ENCODE measurements at regions not wholly inside any gene's neighbourhood (a gene's known extent, or its start where the extent isn't known, plus 50 kb on each side); places are given as distances from the start of the nearest gene placed in this dataset.

DNA sequence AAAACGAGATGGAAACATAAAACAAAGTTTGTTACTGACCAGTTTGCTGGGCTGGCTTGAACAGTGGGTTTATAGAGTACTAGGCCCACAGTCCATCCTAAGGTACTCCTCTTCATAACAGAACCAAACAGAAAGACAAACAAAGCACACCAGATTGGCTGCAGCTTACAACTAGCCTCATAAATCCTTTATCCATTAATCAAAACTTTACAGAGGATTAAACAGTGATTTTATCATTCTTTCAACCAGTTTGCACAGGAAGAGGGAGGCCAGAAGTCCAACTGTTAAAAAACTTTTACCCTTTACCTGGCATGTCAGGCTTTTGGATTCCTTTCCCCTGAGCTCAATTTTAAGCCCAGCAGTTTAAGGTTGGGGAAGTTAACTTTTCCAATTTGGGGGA lies 1467.6 kb downstream of the MAT2B start:
- TF ChIP-seq, protein P1, sequence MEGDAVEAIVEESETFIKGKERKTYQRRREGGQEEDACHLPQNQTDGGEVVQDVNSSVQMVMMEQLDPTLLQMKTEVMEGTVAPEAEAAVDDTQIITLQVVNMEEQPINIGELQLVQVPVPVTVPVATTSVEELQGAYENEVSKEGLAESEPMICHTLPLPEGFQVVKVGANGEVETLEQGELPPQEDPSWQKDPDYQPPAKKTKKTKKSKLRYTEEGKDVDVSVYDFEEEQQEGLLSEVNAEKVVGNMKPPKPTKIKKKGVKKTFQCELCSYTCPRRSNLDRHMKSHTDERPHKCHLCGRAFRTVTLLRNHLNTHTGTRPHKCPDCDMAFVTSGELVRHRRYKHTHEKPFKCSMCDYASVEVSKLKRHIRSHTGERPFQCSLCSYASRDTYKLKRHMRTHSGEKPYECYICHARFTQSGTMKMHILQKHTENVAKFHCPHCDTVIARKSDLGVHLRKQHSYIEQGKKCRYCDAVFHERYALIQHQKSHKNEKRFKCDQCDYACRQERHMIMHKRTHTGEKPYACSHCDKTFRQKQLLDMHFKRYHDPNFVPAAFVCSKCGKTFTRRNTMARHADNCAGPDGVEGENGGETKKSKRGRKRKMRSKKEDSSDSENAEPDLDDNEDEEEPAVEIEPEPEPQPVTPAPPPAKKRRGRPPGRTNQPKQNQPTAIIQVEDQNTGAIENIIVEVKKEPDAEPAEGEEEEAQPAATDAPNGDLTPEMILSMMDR (IDR thresholded peaks at IDR 0.05), result no peak

DNA sequence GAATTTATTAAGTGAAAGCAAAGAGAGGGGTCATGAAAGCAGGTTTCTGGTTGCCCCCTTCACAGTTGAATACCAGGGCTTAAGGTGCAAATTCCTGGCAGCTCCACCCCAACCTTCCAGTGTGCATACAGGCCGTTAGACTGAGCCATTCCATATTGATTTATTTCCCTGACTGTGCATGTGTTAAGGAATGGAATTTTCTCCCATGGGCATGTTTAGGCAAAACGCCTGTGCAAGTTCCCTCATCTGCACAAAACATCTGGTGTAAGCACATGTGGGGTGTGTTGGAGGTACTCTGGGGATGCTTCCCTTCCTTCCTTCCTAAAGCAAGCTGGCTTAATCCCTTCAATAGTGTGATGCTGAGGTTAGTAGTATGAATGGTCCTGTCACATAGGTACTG lies 1470.6 kb downstream of the MAT2B start:
- TF ChIP-seq, protein P1 (IDR thresholded peaks at IDR 0.05), result no peak

DNA sequence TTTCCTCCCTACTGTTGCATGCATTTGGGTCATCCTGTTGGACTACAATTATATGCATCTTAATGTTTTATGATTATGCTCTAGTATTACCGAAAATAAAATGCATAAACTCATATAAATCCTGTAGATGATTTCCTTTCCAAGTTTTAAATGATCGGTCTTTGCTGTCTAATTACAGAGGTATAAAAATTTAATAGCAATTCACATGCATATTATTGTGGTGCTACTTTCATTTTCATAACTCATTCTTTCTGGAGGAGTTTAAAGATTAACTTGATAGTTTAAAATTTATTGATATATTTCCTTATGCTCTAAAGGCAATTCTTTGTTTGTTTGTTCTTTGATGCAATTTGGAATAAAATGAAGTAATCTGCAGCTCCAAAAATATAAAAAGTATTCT lies 1475.1 kb downstream of the MAT2B start:
- TF ChIP-seq, protein P1 (IDR thresholded peaks at IDR 0.05), result no peak

DNA sequence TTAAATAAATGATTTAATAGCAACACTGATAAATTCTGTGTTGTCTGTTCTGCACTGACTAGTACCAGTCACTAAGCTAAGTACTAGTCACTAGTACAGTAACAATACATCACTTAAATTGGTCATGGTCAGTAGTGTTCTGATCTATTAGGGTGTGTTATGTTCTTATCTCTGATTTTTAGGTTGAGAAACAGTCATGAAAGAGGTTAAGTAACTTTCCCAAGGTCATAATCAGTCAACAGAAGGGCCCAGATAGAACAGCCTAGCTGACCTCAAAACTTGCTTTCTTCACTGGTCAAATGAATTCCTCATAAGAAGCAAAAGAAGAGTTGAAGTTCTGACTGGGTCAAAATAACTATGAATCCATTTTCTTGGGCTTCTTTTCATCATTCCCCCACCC lies 1492.7 kb downstream of the MAT2B start:
- TF ChIP-seq, protein P1 (IDR thresholded peaks at IDR 0.05), result no peak

DNA sequence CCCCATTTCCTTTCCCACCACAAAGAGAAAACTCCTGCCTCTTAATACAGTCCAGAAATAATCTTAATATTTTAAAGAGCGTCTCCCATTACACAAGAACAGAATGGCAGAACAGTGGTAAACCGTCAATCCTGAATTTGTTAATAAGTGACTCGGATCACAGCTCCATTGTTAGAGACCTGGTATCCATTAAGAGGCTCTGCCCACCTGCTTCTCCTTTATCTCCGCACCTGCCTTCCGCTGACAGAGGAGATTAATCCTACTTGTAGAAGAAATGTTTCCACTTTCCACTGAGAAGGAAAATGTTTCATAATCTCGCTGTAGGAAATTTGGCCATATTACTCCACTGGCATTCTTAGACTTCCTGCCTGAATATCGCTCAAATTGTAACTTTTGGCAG lies 1493.2 kb downstream of the MAT2B start:
- TF ChIP-seq, protein P1 (IDR thresholded peaks at IDR 0.05), result no peak

DNA sequence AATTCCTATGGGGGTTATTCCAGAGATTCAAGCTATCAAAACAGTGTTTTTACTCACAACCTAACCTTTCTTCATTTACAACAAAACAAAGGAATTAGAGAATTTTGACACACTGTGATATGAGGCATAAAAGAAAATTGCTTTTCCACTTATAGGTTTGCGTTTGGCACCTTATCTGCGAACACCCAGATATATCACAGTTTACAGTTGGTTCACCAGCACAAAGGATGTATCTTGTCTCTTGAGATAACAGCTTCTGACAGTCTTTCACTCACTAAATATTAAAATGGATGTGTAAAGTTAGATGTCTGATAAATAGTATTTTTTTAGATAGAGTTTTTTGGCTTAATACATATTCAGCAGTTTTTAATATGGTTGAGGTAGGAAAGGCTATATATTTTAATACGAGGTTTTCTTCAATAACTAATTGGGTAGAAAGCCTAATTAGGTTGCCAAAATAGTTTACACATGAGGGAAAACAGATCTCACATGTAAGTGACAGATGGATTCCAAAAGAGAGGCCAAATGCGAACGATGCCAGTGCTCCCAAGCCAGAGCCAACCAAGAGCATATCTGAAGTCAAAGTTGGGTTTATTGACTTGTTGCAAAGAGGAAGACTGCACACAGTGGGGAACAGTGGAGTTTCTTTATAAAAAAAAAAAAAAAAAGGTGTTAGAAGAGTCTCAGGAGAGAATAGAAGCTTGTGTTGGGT lies 1495.2 kb downstream of the MAT2B start:
- TF ChIP-seq, protein P1 (IDR thresholded peaks at IDR 0.05), result no peak

DNA sequence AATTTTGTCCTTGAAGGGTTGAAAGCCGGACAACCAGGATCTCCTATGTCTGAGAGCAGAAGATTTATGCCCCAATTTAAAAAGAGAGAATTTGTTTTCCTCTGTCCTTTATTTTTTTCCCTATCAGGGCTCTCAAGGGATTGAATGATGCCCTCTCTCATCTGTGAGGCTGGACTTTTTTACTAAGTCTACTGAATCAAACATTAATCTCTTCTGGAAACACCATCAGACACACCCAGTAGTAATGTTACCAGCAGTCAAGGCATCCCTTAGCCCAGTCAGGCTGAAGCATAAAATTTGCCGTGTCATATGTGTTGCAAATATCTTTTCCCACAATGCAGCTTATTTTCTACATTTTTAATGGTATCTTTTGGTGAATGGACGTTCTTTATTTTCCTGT lies 1497.9 kb downstream of the MAT2B start:
- TF ChIP-seq, protein P1 (IDR thresholded peaks at IDR 0.05), result no peak

DNA sequence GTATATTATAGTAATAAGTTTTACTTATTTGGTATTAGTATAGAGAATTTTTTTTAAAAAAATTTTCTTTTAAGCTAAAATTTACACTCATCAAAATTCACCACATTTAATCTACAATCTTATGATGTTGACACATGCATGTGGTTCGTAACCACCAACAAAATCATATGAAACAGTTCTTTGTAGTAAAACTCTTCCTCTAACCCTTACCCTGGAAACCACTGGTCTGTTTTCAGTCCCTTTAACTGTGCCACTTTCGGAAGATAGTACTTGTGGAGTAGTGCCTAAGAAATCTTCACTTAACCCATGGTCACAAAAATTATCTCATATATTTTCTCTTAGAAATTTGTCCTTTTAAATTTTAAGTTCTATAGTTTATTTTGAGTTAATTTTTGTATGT lies 1498.8 kb downstream of the MAT2B start:
- TF ChIP-seq, protein P1 (IDR thresholded peaks at IDR 0.05), result no peak

Data from LNCAP (cell line).